Gastrocnemius medialis (tissue), 4 donors: ENCODE measurements at regions not wholly inside any gene's neighbourhood (a gene's known extent, or its start where the extent isn't known, plus 50 kb on each side); places are given as distances from the start of the nearest gene placed in this dataset.

Source experiments
- CTCF ChIP-seq, 5 experiments: fragments of 450-650 bp in 3 of 5; fragments of 200-600 bp in 2 of 5; sonication (generic) in 2 of 5; IDR thresholded peaks in 4 of 5; conservative IDR thresholded peaks in 1 of 5; 1 replicate in 4 of 5; 2 replicates in 1 of 5; pipeline ENCODE4 v1.5.1; 2016 to 2019; ENCODE audit warnings: antibody characterized with exemption in 5 of 5, mild to moderate bottlenecking in 3 of 5, moderate library complexity in 3 of 5
- POLR2A ChIP-seq, 2 donors: fragments of 450-650 bp; IDR thresholded peaks; one replicate each; pipeline ENCODE4 v1.6.1; 2017; ENCODE audit warnings: antibody characterized with exemption in 2 of 2, mild to moderate bottlenecking in 2 of 2, moderate library complexity in 2 of 2

- TF ChIP-seq CTCF (IDR thresholded peaks at IDR 0.05 in 4 of 5, conservative IDR thresholded peaks at IDR 0.05 in 1 of 5) (no peak), POLR2A (IDR thresholded peaks at IDR 0.05) (no peak)
Observed at GRCh38 chr15:70492240-70493177, 270.8 kb downstream of the UACA start.
